GM18526 (cell line): ENCODE measurements at regions not wholly inside any gene's neighbourhood (a gene's known extent, or its start where the extent isn't known, plus 50 kb on each side); places are given as distances from the start of the nearest gene placed in this dataset.

Experiments
- POLR2A ChIP-seq: IDR thresholded peaks from 3 replicates; pipeline ENCODE4 v1.6.1; 2011; ENCODE audit not compliant: insufficient read length; ENCODE audit errors: extremely low read depth

DNA sequence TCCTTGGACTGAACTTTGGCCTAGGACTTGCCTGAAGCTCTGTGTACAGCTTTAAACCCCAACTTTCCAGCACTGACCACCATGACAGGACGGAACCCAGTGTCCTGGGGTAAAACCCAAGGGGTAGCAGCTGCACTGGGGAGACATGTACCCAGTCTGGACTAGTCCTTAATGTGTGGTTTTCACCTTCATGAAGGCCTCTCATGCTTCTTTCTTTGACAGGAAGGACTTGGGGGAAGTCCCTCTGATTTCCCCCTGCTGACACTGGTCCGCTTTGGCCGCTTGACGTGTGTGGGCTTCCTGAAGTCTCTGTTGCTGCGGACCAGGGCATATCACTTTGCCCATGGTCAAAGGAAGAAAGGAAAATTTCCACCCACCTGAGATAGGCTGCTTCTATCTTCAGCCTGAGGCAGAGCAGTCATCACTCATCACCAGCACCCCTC is 66.3 kb upstream of the PRDX6 start:
- no peak for TF ChIP-seq POLR2A

DNA sequence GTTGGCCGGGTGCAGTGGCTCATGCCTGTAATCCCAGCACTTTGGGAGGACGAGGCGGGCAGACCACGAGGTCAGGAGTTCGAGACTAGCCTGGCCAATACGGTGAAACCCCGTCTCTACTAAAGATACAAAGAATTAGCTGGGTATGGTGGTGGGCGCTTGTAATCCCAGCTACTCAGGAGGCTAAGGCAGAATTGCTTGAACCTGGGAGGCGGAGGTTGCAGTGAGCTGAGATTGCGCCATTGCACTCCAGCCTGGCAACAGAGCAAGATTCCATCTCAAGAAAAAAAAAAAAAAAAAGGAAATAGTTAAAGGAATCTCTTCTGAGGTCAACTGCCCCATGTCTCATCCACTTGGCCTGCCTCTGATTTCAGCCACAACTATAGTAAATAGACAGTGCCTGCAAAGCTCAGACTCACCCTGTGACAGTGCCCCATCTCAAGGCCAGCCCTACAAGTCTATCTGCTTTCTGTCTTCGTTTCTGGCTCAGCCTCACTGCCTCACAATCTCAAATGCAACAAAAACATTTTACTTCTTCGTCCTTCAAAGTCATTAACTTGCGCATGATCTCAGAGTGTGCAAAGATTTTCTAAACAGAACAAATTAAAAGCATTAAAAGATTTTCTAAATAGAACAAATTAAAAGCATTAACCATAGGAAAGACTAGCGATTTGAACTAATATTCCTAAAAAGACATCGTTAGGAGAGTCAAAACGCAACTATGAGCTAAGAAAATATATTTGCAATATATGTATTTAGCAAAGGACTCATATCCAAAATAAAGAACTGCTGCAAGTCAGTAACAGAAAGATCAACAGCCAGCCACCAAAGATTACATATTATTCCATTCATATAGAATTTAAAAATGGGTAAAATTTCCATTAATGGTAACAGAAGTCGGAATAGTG is 65.0 kb upstream of the PRDX6 start:
- no peak for TF ChIP-seq POLR2A

DNA sequence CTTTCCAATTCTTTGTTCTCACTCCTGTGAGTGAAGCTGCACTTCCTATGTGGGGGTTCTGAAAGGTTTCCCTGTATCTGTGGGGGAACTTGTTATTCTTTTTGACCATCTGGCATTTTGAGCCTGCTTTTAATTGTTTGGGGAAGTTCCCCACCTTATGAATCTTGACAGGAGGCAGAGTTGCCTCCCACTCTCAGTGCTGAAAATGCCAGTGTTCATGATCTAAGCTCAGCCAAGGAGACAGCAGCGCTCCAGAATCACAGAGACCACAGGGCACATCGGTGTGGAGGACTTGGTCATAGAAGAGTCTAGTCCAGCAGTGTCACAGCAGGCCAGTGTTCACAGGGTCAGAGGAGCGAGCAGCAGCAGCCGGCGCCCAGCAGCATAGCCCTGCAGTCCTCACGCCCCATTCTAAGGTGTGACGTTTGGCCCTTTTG is 63.8 kb upstream of the PRDX6 start:
- no peak for TF ChIP-seq POLR2A

DNA sequence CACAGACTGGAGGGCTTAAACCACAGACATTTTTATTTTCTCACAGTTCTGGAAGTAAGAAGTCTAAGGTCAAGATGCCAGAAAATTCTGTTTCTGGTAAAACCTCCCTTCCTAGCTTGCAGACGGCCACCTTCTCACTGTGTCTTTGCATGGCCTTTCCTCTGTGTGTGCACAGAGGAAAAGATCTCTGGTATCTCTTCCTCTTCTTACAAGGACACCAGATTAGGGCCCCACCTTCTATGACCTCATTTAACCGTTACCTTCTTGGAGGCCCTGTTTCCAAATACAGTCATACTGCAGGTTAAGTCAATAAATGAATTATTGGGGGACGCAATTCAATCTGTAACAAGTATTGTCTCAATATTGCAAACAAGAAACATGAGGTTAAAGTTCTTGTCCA is 63.0 kb upstream of the PRDX6 start:
- peak; percentile 52 for TF ChIP-seq POLR2A

DNA sequence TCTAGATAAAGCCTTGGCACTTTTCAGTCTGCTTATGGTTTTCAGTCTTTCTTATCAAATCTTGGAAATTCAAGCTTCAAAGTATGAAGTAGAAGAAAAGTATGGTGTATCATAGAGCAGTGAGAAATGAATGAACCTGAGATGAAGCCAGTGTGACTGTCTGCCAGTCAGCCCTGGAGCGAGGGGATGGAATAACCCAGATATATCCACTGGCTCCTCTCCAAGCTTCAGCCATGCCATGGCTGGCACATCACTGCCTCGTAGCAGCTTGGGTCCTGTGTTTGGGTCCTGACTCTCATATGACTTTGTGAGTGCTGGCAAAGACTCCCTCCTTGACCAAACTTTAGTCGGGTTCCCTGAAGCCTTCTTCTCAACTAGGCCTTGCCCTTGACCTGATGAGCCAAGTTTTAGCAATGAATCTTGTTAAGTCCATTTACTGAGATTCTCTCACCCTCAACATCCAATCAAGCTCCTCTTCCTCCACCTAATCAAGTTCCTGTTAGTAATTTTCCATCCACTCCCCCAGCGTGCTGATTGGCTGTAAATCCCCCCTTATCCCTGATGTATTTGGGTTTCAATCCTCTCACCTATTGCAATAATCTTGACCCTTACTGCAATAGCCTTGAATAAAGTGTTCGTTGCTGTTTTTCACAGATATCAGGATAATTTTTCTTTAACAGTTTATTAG is 62.5 kb upstream of the PRDX6 start:
- no peak for TF ChIP-seq POLR2A

DNA sequence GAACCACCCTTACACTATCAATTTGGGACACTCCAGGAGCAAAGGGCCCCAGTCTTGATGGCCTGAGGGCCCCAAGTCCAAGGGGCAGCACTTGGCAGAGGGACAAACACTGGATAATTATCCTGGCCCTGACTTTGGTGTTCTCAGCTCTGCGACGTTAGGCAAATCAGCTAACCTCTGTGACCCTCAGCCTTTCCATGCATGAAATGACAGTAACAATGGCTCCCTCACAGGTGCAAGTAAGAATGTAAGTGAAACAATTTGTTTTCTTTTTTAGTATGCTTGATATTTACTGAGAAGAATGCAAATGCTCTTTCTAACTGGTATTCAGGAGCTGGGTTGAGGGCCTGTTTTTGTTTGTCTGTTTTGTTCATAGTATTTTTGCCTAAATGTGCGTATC is 61.6 kb upstream of the PRDX6 start:
- no peak for TF ChIP-seq POLR2A

DNA sequence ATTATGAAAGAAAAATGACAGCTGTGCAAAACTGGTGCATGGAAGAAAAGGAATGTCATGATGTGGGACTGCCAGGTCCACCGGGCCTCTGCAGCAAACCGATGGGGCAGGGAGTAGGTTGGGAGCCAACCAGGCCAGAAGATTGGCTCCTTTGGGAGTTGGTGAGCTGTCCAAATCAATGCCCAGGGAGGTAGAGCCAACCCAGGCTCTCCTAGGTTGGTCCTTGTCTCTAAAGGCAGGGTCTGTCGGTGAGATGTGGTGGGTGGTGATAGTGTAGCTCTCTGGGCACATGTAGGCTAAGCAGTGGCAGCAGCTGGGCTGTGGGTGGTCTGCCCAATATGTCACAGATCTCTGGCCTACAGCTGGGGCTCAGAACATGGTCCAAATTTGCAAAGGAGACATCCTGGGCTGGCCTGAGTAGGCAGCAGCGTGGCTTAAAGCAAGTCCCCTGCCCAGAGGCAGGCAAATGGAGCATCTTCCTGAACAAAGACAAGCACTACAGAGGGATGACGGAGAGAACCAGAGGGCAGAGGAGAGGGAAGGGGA is 61.2 kb upstream of the PRDX6 start:
- TF ChIP-seq POLR2A, result no peak

DNA sequence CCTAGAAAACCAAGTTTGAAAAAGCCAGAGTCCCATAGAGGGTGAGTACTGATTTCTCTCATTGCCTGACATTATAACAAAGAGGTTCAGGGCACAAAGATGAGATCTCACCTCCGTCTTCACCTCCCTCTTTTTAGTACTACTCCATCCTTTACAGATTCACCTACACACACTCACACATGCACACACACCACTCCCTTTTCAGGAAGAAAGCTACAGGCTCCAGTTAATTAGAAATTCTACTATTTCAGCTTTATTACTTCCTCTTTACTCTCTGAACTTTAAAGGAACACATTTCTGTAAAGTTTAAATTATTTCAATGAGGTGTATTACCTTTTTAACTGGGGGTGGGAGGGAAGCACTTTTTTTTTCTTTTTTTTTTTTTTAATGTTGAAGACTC is 59.6 kb upstream of the PRDX6 start:
- no peak for TF ChIP-seq POLR2A

DNA sequence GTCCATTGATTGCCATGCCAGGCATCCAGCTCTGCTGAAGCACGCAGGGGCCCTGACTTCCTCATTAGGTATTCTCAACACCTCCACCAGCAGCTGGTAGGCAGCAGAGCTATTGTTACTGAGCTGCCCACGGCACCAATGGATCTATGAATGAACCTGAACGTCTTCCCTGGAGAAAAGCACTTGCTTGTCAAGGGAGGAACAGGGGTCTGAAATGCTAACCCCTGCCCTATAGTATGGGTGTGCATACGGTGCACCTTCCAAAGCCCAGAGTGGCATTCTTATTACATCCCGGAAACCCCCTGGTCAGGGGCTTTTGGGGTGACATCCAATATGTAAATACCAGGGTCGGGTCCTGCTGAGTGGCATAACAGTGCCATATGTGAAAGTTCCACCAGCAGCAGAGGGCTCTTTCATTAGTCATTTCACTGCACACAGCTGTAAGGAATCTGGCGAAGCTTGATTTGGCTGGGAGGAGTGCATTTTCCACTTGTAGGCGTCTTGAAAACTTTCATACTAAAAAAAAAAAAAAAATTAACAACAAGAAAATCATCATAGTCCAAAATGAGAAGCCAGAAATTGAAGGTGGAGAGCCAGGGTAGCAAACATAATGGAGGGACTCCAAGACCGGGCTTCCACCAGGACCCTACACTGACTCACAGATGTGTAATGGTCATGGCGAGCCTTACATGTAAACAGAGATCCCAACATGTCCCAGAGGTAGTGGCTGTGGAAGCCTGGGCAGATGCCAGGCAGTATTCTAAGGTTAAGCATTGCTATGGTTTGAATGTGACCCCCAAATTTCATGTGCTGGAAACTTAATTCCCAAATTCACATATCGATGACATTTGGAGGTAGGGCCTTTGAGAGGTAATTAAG is 58.8 kb upstream of the PRDX6 start:
- TF ChIP-seq POLR2A, result no peak

DNA sequence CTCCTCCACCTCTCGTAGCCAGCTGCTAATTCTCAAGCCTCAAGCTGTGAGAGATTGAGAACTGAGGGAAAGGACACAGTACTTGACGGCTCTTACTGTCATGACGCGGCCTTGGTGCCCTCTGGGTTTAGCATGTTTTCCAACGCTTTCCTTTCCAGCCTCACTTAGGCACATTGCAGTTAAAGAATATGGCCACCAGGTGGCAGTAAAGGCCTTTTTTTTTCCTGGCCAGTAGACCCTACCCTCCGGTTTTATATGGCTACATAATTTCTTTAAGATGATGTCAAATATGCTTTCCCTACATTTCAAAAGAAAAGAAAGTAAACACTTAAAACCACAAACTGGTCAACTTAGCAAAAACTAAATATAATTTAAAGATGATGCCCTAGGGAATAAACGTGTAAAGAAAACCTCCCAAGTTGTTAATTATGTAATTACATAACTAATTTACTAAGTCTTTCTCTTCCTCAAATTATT is 56.8 kb upstream of the PRDX6 start:
- no peak for TF ChIP-seq POLR2A

DNA sequence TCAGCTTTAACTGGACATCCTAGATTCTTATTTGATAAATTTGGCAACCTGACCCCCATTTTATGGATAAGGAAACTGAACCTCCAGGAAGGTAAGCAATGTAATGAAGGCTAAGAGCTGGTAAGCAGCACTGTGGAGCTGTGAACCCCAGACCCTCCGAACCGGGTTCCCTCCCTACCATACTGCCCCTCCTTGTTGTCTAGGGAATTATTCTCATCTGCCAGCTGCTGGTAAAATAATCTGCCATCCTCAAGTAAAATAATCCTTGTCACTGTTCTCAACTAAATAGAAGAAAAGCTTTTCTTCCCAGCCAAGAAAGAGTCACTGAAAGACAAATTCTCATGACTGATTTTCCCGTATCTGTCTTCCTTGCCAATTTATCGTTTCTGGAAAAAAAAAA is 55.8 kb upstream of the PRDX6 start:
- TF ChIP-seq POLR2A, result no peak

DNA sequence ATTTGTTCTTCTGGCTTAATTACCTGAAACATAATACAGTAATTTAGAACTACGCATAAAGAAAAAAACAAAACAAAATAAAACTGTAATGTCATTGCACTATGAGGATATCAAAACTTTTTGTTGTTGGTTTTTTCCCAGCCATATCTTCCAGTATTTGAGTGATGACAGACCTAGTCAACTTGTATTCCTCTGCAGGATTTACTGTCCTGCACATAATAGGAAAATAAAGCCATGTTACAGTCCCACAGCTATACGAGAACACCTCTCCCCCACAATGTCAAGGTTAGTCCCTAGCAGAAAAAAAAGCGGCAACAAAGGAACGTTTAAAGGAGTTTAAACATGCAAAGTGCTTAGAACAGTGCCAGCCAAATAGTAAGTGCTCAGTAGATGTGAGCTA is 55.3 kb upstream of the PRDX6 start:
- no peak for TF ChIP-seq POLR2A

DNA sequence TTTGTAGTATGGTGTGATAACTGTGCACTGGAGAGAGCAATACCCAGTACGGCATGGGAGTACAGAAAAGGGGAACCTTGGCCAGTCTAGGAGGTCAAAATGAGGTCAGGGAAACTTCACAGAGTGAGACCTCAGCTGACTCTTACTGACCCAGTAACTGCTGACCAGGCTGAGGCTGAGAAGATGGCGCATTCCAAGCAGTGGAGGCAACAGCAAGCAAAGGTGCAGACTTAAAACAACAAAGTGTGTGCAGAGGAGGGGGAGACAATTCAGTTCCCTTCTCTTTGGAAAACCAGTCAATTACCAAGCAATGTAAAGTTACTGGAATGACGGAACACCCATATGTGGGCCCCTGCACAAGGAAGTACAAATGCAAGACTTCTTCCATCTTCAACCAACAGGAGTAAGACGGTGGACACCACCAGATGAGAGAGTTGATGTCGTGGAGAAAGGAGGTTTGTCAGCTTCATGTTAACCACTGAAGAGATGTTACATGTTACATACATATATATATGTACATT is 54.6 kb upstream of the PRDX6 start:
- no peak for TF ChIP-seq POLR2A

DNA sequence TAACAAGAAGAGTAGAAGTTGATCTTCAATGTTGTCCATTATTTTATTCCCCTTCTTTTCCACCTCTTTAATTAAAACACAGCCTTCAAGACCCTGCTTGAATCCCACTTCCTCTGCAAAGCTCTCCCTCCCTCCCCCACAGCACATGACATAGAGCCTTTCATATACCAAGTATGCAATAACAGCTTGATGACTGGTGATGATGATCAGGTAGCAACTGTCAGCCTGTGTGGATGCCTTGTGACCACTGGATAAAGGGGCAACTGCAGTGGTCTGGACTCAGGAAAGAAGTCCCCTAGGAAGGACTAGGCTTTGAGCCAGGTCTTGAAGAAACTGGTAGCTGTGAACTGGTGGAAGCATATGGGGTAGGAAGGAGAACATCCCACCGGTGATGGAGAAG is 53.8 kb upstream of the PRDX6 start:
- no peak for TF ChIP-seq POLR2A

DNA sequence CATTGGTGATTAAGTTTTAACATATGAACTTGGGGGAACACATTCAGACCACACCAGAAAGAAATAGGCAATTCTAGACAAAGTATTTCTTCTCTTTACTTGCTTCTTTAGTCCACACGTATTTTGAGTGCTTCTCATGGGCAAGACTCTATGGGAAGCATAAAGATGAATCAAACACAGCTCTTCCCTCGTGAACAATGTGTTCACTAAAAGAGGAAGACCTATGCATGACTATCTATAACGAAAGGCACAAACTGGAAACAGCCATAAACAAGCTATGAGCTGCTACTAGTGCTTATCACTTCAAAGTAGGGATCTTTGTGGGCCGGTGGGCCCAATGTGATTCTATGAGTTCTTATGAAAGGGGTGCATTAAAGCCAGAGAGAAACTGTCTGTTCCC is 53.0 kb upstream of the PRDX6 start:
- no peak for TF ChIP-seq POLR2A
